ENCODE measurements at regions not wholly inside any gene's neighbourhood (a gene's known extent, or its start where the extent isn't known, plus 50 kb on each side); places are given as distances from the start of the nearest gene placed in this dataset.

DNA sequence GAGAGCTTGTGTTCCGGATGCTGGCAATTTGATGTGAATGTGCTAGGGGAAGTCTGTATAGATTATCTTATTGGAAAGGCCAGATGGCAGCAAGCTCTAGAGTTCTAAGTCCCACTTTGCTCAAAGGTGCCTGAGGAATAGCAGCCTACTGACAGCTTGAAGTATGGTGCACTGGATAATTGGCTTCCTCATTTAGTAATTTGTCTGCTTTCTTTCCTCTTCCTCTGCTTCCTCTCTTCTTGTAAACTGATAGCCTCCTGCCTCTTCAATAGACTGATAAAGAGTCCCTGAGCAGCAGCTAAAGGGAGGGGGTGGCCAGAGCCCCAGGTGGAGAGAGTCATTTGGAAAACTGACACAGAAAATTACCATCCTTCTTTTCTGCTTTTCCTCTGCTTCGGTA is 177.3 kb downstream of the FGF1 start:
- TF ChIP-seq, protein P1, sequence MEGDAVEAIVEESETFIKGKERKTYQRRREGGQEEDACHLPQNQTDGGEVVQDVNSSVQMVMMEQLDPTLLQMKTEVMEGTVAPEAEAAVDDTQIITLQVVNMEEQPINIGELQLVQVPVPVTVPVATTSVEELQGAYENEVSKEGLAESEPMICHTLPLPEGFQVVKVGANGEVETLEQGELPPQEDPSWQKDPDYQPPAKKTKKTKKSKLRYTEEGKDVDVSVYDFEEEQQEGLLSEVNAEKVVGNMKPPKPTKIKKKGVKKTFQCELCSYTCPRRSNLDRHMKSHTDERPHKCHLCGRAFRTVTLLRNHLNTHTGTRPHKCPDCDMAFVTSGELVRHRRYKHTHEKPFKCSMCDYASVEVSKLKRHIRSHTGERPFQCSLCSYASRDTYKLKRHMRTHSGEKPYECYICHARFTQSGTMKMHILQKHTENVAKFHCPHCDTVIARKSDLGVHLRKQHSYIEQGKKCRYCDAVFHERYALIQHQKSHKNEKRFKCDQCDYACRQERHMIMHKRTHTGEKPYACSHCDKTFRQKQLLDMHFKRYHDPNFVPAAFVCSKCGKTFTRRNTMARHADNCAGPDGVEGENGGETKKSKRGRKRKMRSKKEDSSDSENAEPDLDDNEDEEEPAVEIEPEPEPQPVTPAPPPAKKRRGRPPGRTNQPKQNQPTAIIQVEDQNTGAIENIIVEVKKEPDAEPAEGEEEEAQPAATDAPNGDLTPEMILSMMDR (IDR thresholded peaks at IDR 0.05), result no peak
- TF ChIP-seq POLR2A (IDR thresholded peaks at IDR 0.05), result no peak
- TF ChIP-seq POLR2AphosphoS5 (IDR thresholded peaks at IDR 0.05), result no peak
